NCI-H146 (cell line): ENCODE measurements at regions not wholly inside any gene's neighbourhood (a gene's known extent, or its start where the extent isn't known, plus 50 kb on each side); places are given as distances from the start of the nearest gene placed in this dataset.

Source experiments
- DNase-seq: peaks from one replicate; lab custom pipeline; 2025; lab: John Stamatoyannopoulos, UW

GRCh38 chr6:169047345-169047744 lies 206.3 kb downstream of the THBS2 start:
- DNase-seq, result no peak

- DNase-seq, result no peak
These were observed 207.0 kb downstream of the THBS2 start for GRCh38 chr6:169046483-169047192.

- no peak for DNase-seq
These were observed 207.6 kb downstream of the THBS2 start for GRCh38 chr6:169046021-169046420.

- peak; percentile 98 for DNase-seq
These were observed 208.2 kb downstream of the THBS2 start for GRCh38 chr6:169045486-169045885.

- no peak for DNase-seq
These were observed 209.0 kb downstream of the THBS2 start for GRCh38 chr6:169044381-169045230.

GRCh38 chr6:169042061-169042460 lies 211.6 kb downstream of the THBS2 start:
- DNase-seq, result no peak

- no peak for DNase-seq
These were observed 212.6 kb downstream of the THBS2 start for GRCh38 chr6:169041078-169041477.

GRCh38 chr6:169038691-169039090 lies 215.0 kb downstream of the THBS2 start:
- no peak for DNase-seq

- no peak for DNase-seq
These were observed 218.0 kb downstream of the THBS2 start for GRCh38 chr6:169035385-169036240.

GRCh38 chr6:169034516-169035167 lies 219.0 kb downstream of the THBS2 start:
- no peak for DNase-seq

GRCh38 chr6:169029861-169030260 lies 223.8 kb downstream of the THBS2 start:
- DNase-seq, result no peak

GRCh38 chr6:169028343-169028742 lies 225.3 kb downstream of the THBS2 start:
- no peak for DNase-seq

- DNase-seq, result no peak
These were observed 227.5 kb downstream of the THBS2 start for GRCh38 chr6:169026175-169026574.

- DNase-seq, result no peak
These were observed 229.5 kb downstream of the THBS2 start for GRCh38 chr6:169024047-169024660.

GRCh38 chr6:169023161-169023874 lies 230.3 kb downstream of the THBS2 start:
- DNase-seq, result no peak

GRCh38 chr6:169022079-169022478 lies 231.6 kb downstream of the THBS2 start:
- peak; percentile 31 for DNase-seq

GRCh38 chr6:169020821-169021220 lies 232.8 kb downstream of the THBS2 start:
- no peak for DNase-seq

GRCh38 chr6:169019727-169020491 lies 233.7 kb downstream of the THBS2 start:
- DNase-seq, result peak; percentile 49

GRCh38 chr6:169019111-169019510 lies 234.5 kb downstream of the THBS2 start:
- no peak for DNase-seq

- DNase-seq, result no peak
These were observed 236.9 kb downstream of the THBS2 start for GRCh38 chr6:169016758-169017157.
